ENCODE measurements at regions not wholly inside any gene's neighbourhood (a gene's known extent, or its start where the extent isn't known, plus 50 kb on each side); places are given as distances from the start of the nearest gene placed in this dataset.

DNA sequence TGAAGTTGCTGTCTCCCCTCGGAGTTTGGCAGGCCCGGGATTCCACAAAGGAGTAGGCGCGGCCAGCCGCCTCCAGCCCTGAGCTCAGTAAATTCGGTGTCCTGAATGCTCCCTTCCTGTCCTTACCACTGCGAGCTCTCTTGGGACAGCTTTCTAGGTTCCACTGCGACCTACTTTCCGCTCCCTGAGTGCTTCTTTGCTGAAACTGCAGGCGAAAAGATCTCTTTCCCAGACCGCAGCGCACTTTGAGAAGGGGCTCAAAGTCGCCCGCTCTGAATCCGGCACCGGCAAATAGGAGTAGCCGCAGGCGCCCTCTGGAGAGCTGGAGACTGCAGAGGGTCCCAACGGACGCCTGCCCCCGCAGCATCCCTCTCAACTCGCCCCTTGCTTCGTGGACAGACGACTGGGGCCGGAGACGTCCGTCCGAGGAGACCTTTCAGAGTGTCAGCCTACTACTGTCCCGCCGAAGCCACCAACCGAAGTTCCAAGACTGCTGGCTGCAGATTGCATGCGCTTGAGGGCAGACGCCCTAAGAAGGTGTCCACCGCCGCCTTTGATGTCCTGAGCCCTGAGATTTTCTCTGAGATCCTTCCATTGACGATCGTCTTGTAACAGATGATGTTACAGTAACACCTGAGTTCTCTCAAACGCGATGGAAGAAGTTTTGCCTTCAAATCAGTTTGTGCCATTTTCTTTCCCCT, 96.0 kb downstream of the ANXA2R start:
- TF ChIP-seq, protein P1, sequence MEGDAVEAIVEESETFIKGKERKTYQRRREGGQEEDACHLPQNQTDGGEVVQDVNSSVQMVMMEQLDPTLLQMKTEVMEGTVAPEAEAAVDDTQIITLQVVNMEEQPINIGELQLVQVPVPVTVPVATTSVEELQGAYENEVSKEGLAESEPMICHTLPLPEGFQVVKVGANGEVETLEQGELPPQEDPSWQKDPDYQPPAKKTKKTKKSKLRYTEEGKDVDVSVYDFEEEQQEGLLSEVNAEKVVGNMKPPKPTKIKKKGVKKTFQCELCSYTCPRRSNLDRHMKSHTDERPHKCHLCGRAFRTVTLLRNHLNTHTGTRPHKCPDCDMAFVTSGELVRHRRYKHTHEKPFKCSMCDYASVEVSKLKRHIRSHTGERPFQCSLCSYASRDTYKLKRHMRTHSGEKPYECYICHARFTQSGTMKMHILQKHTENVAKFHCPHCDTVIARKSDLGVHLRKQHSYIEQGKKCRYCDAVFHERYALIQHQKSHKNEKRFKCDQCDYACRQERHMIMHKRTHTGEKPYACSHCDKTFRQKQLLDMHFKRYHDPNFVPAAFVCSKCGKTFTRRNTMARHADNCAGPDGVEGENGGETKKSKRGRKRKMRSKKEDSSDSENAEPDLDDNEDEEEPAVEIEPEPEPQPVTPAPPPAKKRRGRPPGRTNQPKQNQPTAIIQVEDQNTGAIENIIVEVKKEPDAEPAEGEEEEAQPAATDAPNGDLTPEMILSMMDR (IDR thresholded peaks at IDR 0.05), result no peak
- no peak for TF ChIP-seq POLR2A (IDR thresholded peaks at IDR 0.05)
